ENCODE measurements at regions not wholly inside any gene's neighbourhood (a gene's known extent, or its start where the extent isn't known, plus 50 kb on each side); places are given as distances from the start of the nearest gene placed in this dataset.
A peak's percentile ranks its signal among the peaks of the same experiment; 100 is the strongest.

DNA sequence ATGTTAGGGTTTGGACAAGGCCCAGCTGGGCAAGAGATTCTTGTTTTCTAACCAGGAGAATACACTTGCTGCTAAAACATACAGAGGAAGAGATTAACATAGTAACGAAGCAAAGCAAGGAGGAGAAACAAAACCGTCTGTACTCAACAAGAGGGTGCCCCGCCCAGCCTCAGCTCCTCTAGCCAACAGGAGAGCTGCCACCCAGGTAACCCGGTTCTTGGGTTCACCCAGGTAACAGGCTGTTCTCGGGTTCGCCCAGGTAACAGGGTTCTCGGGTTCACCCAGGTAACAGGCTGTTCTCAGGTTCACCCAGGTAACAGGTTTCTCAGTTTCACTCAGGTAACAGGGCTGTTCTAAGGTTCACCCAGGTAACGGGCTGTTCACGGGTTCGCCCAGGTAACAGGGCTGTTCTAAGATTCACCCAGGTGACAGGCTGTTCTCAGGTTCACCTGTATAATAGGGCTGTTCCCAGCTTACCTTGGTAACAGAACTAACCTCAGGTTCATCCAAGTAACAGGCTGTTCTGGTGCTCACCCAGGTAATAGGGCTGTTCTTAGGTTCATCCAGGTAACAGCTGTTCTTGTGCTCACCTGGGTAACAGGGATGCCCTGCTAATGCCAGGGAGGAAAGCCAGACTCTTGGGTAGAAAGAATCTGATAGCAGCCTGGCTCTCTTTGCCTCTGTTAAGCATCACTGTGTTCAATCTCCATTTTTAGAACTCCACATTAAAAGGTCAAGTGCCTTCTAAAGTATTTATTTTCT is 271.6 kb downstream of the SYK start:
- DNase-seq, result no peak

GRCh38 chr9:91073811-91074771 is 272.5 kb downstream of the SYK start:
- no peak for DNase-seq

- no peak for DNase-seq
These were observed 273.2 kb downstream of the SYK start for GRCh38 chr9:91074866-91075265.

DNA sequence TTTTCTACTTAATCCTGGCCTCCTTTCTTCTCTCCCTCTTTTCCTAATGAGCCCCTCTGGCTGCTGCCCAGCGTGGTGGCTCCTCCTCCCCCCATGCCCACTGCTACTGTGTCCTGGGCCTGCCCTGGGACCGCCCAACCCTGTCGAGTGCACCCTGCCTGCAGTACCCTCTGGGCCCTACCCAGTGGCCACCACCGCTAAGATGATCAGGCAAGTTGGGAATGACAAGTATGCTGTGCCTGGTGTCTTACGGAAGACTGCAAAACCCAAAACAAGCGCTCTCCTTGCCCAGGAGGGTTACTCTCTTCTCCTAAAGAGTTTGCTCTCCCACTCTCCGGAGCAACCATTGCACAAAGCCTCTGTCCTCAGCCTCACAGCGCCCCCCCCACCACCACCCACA is 273.7 kb downstream of the SYK start:
- no peak for DNase-seq

DNA sequence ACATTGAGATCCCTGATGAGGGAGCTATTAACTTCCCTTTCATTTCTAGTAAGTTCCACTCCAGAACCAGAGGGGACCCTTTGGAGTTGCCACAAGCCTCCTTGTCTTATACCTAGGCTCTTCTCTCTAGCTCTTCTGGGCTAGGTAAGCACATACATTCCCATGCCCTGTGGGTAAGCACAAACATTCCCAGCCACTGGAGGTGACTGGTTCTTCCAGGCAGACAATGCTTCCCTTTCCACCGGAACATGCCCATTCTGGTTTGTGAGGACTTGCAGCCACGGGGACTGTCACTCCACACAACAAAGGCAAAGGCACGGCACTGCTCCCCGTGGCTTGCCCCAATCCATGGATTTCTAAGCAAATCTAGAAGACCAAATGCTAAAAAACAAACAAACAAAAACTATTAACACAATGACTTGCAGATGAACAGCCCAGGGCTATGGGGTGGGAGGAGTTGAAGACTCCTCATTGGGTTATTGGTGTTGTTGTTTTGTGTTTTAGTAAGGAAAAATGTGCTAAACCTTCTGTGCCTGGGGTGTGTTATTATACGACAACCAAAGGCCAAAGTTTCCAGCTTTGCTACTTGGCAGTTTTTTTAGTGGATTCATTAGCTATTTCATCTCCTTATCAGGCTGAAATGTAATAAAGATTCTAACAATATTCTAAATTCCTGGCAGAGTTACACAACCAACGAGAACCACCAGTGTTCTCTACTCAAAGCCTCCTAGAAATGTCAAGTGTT is 276.2 kb downstream of the SYK start:
- no peak for DNase-seq

DNA sequence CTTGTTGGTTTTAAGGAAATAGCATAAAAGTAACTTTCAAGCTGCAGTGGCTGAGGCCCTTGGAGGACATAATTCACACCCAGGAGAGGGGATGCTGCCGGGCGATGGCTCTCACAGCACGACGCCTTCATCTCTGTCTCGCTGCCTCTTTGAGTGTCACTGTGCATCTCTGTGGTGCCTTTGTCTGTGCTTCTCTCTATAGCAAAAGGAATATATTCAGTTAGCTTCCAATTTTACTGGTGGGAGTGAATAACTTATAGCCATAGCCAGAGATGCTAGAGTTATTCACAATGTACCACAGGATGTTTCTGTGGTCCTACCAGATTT is 276.7 kb downstream of the SYK start:
- no peak for DNase-seq

DNA sequence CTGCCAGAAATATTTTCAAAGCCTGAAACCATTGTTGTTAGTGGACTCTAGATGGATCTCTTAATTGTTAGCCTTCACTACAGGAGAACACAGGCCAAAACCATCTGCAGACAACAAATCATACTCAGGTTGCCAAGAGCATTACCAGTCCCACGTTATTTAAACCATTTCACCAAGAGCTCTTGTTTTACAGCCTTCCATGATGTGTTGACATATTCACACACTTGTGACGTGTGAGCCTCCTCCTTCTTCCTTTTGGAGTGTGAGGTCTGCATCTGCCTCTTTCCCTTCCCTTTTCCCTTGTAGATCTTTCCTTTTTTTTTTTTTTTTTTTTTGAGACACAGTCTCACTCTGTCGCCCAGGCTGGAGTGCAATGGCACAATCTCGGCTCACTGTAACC is 279.0 kb downstream of the AUH start:
- no peak for DNase-seq

GRCh38 chr9:91084896-91085516 is 276.7 kb downstream of the AUH start:
- DNase-seq, result no peak

GRCh38 chr9:91085517-91086291 is 276.0 kb downstream of the AUH start:
- no peak for DNase-seq

- DNase-seq, result no peak
These were observed 274.9 kb downstream of the AUH start for GRCh38 chr9:91086657-91087461.

DNA sequence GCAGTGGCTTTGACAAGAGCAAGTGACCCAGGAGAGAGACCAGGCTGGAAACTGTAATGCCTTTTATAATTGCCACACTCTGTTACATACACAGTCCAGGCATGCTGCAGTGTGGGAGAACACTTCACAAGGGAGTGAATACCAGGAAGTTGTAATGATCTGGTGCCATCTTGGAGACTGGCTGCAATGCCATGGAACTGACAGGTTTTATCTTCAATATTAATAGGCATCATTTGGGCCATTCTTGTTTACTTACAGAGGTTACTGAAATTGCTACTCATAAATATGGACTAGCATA is 274.3 kb downstream of the AUH start:
- DNase-seq, result no peak

- no peak for DNase-seq
These were observed 272.2 kb downstream of the AUH start for GRCh38 chr9:91089405-91090129.

DNA sequence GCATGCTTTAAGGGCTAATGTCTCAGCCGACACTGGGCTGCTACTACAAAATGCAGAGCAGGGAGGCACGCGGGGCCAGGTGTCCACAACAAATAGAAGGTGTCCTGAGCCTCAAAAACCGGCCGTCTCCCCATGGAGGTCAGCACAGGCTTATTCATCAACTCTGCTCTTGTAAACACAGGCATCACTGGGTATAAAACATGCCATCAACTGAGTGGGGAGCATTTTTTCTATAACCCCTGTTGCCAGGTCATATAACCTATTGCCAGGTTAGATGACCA is 271.6 kb downstream of the AUH start:
- no peak for DNase-seq

DNA sequence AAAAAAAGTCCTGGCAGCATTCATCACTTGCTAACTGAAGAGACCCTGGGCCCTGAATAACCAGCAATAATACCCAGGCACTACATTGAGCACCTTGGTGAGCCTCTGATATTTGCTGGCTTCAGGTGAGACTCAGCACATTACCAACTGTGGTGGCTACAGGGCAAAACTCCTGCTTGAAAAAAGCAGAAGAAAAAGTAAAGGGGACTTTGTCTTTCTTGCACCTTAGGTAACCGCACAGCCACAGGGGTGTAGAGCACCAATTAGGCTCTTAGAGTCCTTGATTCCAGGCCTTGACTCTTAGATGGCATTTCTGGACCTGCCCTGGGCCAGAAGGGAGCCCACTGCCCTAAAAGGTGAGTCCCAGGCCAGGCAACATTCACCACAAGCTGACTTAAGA is 269.5 kb downstream of the AUH start:
- DNase-seq, result no peak

- no peak for DNase-seq
These were observed 267.2 kb downstream of the AUH start for GRCh38 chr9:91094324-91095088.

- DNase-seq, result no peak
These were observed 263.4 kb downstream of the AUH start for GRCh38 chr9:91098203-91098850.

GRCh38 chr9:91099436-91099835 is 262.3 kb downstream of the AUH start:
- DNase-seq, result no peak

DNA sequence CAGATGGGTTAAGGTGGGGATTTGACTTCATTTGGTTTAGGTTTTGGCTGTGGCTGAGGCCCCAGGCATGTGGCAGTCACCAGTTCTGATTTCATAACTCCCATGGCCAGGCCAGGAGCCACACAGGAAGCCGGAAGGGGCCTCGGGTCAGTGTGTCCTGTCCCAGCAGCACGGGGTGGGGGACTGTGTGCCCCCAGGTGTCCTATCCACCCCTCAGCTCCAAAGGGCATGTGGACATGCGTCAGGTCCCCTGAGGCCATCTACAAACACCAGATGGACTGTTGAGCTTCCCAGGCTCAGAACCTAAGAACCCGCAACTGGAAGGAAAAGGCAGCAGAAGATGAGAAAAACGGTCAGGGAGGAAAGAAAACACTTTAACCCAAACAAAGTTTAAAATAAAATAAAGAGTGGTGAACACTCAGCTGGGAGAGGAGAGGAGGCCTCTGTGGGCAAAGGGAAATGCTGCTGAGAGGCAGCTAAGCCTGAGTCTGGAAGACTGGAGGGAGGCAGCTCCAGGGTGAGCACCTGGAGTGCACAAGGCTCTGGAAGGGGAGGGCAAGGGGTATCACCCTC is 260.8 kb downstream of the AUH start:
- DNase-seq, result no peak

GRCh38 chr9:91101611-91102168 is 260.0 kb downstream of the AUH start:
- DNase-seq, result peak; percentile 61

Measured in NK-92 treated with Interleukin-12 subunit alpha and Interleukin-12 subunit beta, amount 100 ng/mL, for 24 hours (cell line).